HEK293 (cell line): ENCODE measurements at regions not wholly inside any gene's neighbourhood (a gene's known extent, or its start where the extent isn't known, plus 50 kb on each side); places are given as distances from the start of the nearest gene placed in this dataset.

Experiments
- CTCF ChIA-PET: fragments of 350-600 bp; formaldehyde crosslinking; extraction: SDS; loops from one replicate; lab custom pipeline; 2021; ENCODE audit warnings: antibody characterized with exemption; lab: Yijun Ruan, JAX
- POLR2A ChIA-PET: fragments of 300-600 bp; formaldehyde crosslinking; extraction: SDS; loops from one replicate; lab custom pipeline; 2020; ENCODE audit warnings: antibody characterized with exemption, inconsistent platforms; lab: Yijun Ruan, JAX
- H3K27ac ChIP-seq: fragments of 200-500 bp; sonication (Bioruptor generic); 2 replicates; pipeline ENCODE4 v1.5.1; 2014; ENCODE audit warnings: low read depth, low read length, control low read depth, inconsistent platforms; ENCODE audit errors: extremely low read depth
- H3K36me3 ChIP-seq, 2 experiments: fragments of 200-500 bp in 1 of 2; sonication (Bioruptor generic) in 1 of 2; 1 replicate in 1 of 2; 2 replicates in 1 of 2; pipeline ENCODE4 v1.5.1; 2014 to 2017; ENCODE audit warnings: inconsistent platforms in 2 of 2, low read length in 2 of 2; ENCODE audit not compliant: control insufficient read depth in 2 of 2, insufficient read depth in 1 of 2
- H3K4me1 ChIP-seq: fragments of 200-500 bp; sonication (Bioruptor generic); 2 replicates; pipeline ENCODE4 v1.5.1; 2014; ENCODE audit warnings: mild to moderate bottlenecking, low read length, inconsistent platforms; ENCODE audit not compliant: control insufficient read depth, insufficient read depth
- H3K4me3 ChIP-seq: 2 replicates; pipeline ENCODE4 v1.5.1; 2011; ENCODE audit warnings: low read depth, mild to moderate bottlenecking, control low read depth, low read length, moderate library complexity
- H3K9me3 ChIP-seq: fragments of 200-500 bp; sonication (Bioruptor generic); 2 replicates; pipeline ENCODE4 v1.5.1; 2014; ENCODE audit warnings: low read depth, low read length, inconsistent platforms; ENCODE audit not compliant: control insufficient read depth, insufficient read depth
- BCL11A ChIP-seq: fragments of 450-650 bp; formaldehyde crosslinking; IDR thresholded peaks from 2 replicates; pipeline ENCODE4 v1.5.1; 2016; ENCODE audit warnings: low read depth, missing biosample characterization, missing genetic modification characterization
- KLF10 ChIP-seq: fragments of 450-650 bp; IDR thresholded peaks from 2 replicates; pipeline ENCODE4 v1.5.1; 2018; ENCODE audit warnings: missing biosample characterization, mild to moderate bottlenecking, missing genetic modification characterization
- KLF9 ChIP-seq: fragments of 450-650 bp; formaldehyde crosslinking; IDR thresholded peaks from 2 replicates; pipeline ENCODE4 v1.5.1; 2016; ENCODE audit warnings: missing biosample characterization, missing genetic modification characterization, low read depth
- ZBTB1 ChIP-seq: fragments of 450-650 bp; formaldehyde crosslinking; IDR thresholded peaks from 2 replicates; pipeline ENCODE4 v1.5.1; 2016; ENCODE audit warnings: missing biosample characterization, missing genetic modification characterization
- ZNF121 ChIP-seq: fragments of 450-650 bp; formaldehyde crosslinking; IDR thresholded peaks from 2 replicates; pipeline ENCODE4 v1.5.1; 2016; ENCODE audit warnings: missing biosample characterization, missing genetic modification characterization
- ZNF214 ChIP-seq: fragments of 450-650 bp; formaldehyde crosslinking; IDR thresholded peaks from 2 replicates; pipeline ENCODE4 v1.5.1; 2017; ENCODE audit warnings: missing biosample characterization, mild to moderate bottlenecking, missing genetic modification characterization, borderline replicate concordance
- ZNF26 ChIP-seq: fragments of 450-650 bp; formaldehyde crosslinking; IDR thresholded peaks from 2 replicates; pipeline ENCODE4 v1.5.1; 2016; ENCODE audit warnings: missing biosample characterization, missing genetic modification characterization
- ZNF48 ChIP-seq: fragments of 450-650 bp; formaldehyde crosslinking; IDR thresholded peaks from 2 replicates; pipeline ENCODE4 v1.5.1; 2016; ENCODE audit warnings: missing biosample characterization, missing genetic modification characterization
- ZNF510 ChIP-seq: fragments of 450-650 bp; formaldehyde crosslinking; IDR thresholded peaks from 2 replicates; pipeline ENCODE4 v1.5.1; 2018; ENCODE audit warnings: mild to moderate bottlenecking, missing genetic modification characterization, missing biosample characterization; ENCODE audit not compliant: insufficient replicate concordance
- ZNF513 ChIP-seq: fragments of 450-650 bp; IDR thresholded peaks from 2 replicates; pipeline ENCODE4 v1.5.1; 2018; ENCODE audit warnings: missing biosample characterization, missing genetic modification characterization
- ZNF518A ChIP-seq: fragments of 450-650 bp; formaldehyde crosslinking; conservative IDR thresholded peaks from 2 replicates; pipeline ENCODE4 v1.5.1; 2016; ENCODE audit warnings: low read depth, missing biosample characterization, missing genetic modification characterization
- ZNF529 ChIP-seq: fragments of 450-650 bp; formaldehyde crosslinking; IDR thresholded peaks from 2 replicates; pipeline ENCODE4 v1.5.1; 2017; ENCODE audit warnings: missing genetic modification characterization, missing biosample characterization; ENCODE audit not compliant: insufficient replicate concordance
- ZNF560 ChIP-seq: fragments of 450-650 bp; formaldehyde crosslinking; IDR thresholded peaks from 2 replicates; pipeline ENCODE4 v1.5.1; 2017; ENCODE audit warnings: missing biosample characterization, missing genetic modification characterization, borderline replicate concordance
- ZNF624 ChIP-seq: fragments of 450-650 bp; formaldehyde crosslinking; IDR thresholded peaks from 2 replicates; pipeline ENCODE4 v1.5.1; 2017; ENCODE audit warnings: missing biosample characterization, missing genetic modification characterization
- ZNF639 ChIP-seq: fragments of 450-650 bp; formaldehyde crosslinking; IDR thresholded peaks from 2 replicates; pipeline ENCODE4 v1.5.1; 2016; ENCODE audit warnings: missing biosample characterization, missing genetic modification characterization
- ZNF654 ChIP-seq: fragments of 450-650 bp; formaldehyde crosslinking; IDR thresholded peaks from 2 replicates; pipeline ENCODE4 v1.5.1; 2016; ENCODE audit warnings: low read depth, missing biosample characterization, missing genetic modification characterization

GRCh38 chr3:28890373-28890772, 390.5 kb upstream of the RBMS3 start (continued):
- TF ChIP-seq ZNF639 (tag by site-specific recombination): no peak

- CTCF ChIA-PET: no interaction called here
- TF ChIP-seq ZNF121 (tag by site-specific recombination): no peak
- no peak for TF ChIP-seq ZNF518A (tag by site-specific recombination)
- TF ChIP-seq KLF10 (tag by site-specific recombination): no peak
- no peak for TF ChIP-seq KLF9 (tag by site-specific recombination)
- TF ChIP-seq ZBTB1 (tag by site-specific recombination): no peak
- TF ChIP-seq ZNF529 (tag by site-specific recombination): no peak
- no peak for TF ChIP-seq ZNF560 (tag by site-specific recombination)
- no peak overlapping the region for H3K27ac ChIP-seq
These were observed 389.4 kb upstream of the RBMS3 start for GRCh38 chr3:28891485-28891884.

GRCh38 chr3:28900301-28900700, 380.6 kb upstream of the RBMS3 start:
- Histone ChIP-seq H3K27ac (no peak overlapping the region), H3K9me3 (no peaks in the 10 kb centered on the region), H3K4me1 (no peaks in the 10 kb centered on the region), H3K4me3 (no peak overlapping the region), H3K36me3 (no peaks in the 10 kb centered on the region)
- TF ChIP-seq ZNF510: no peak
- CTCF ChIA-PET: no interaction called here
- POLR2A ChIA-PET: no interaction called here

More at GRCh38 chr3:28891485-28891884, 389.4 kb upstream of the RBMS3 start:
- POLR2A ChIA-PET: no interaction called here
- no peaks in the 10 kb centered on the region for H3K4me1 ChIP-seq
- no peaks in the 10 kb centered on the region for H3K36me3 ChIP-seq
- H3K9me3 ChIP-seq: no peaks in the 10 kb centered on the region
- no peak overlapping the region for H3K4me3 ChIP-seq

GRCh38 chr3:28901018-28901417, 379.9 kb upstream of the RBMS3 start:
- Histone ChIP-seq H3K9me3 (no peaks in the 10 kb centered on the region), H3K4me3 (no peak overlapping the region)
- TF ChIP-seq BCL11A (tag by site-specific recombination) (no peak), ZNF513 (tag by site-specific recombination) (no peak), ZNF48 (tag by site-specific recombination) (no peak), ZNF654 (tag by site-specific recombination) (no peak), ZNF624 (tag by site-specific recombination) (no peak), ZNF214 (tag by site-specific recombination) (no peak), ZNF26 (tag by site-specific recombination) (no peak)
- TF ChIP-seq, all 188 proteins: peak for 0
- H3K36me3 ChIP-seq: no peaks in the 10 kb centered on the region
- POLR2A ChIA-PET: no interaction called here
- no peak overlapping the region for H3K27ac ChIP-seq
- CTCF ChIA-PET: no interaction called here
- no peaks in the 10 kb centered on the region for H3K4me1 ChIP-seq
